Spleen (tissue), 7 donors: ENCODE measurements at regions not wholly inside any gene's neighbourhood (a gene's known extent, or its start where the extent isn't known, plus 50 kb on each side); places are given as distances from the start of the nearest gene placed in this dataset.

ENCODE experiments used
- CTCF ChIP-seq, 11 experiments: fragments of 200-600 bp in 7 of 11; fragments of 450-650 bp in 4 of 11; sonication (generic) in 4 of 11; IDR thresholded peaks in 8 of 11; conservative IDR thresholded peaks in 3 of 11; 1 replicate in 7 of 11; 2 replicates in 4 of 11; pipeline versions ENCODE4 v1.4.0 to v1.8.0; 2016 to 2021; ENCODE audit warnings: antibody characterized with exemption in 11 of 11, inconsistent platforms in 4 of 11, mild to moderate bottlenecking in 1 of 11
- POLR2A ChIP-seq, 3 donors: fragments of 450-650 bp; IDR thresholded peaks; one replicate each; pipeline ENCODE4 v1.5.1; 2017; ENCODE audit warnings: antibody characterized with exemption in 3 of 3, mild to moderate bottlenecking in 1 of 3
- POLR2AphosphoS5 ChIP-seq, 3 donors: sonication (generic); formaldehyde crosslinking; IDR thresholded peaks; one replicate each; pipeline ENCODE4 v1.5.1; 2017; ENCODE audit warnings: antibody characterized with exemption in 3 of 3
- donor health status: DM: no; HTN: no; CAD: no; lungs with moderate emphysema.
- donor health status: DM: no; HTN: no; CAD: no.
- donor health status: DM: no; HTN: no; CAD: no.

DNA sequence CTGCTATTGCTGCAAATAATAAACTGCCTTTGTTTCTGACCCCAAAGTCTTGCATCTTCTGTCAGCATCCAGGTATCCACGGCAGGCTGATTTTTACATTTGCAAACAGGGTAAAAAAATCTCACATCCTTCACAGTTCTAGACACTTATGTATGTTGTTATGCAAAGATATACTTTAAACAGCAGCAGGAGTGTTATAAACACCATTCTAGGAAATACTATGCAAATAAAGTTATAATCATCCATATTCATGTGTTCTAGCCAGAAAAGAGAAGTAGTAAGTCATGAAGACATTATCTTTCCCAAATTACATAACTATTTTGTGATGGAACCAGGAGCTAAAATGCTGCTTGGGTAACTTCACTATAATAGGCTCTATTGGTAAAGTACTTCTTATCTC, 534.2 kb downstream of the LTN1 start:
- TF ChIP-seq CTCF (IDR thresholded peaks at IDR 0.05 in 8 of 11, conservative IDR thresholded peaks at IDR 0.05 in 3 of 11): no peak
- TF ChIP-seq POLR2AphosphoS5 (IDR thresholded peaks at IDR 0.05): no peak
- no peak for TF ChIP-seq POLR2A (IDR thresholded peaks at IDR 0.05)
